ENCODE measurements at regions not wholly inside any gene's neighbourhood (a gene's known extent, or its start where the extent isn't known, plus 50 kb on each side); places are given as distances from the start of the nearest gene placed in this dataset.

GRCh38 chr11:72491001-72491400, 56.7 kb upstream of the CLPB start:
- TF ChIP-seq, protein P1, sequence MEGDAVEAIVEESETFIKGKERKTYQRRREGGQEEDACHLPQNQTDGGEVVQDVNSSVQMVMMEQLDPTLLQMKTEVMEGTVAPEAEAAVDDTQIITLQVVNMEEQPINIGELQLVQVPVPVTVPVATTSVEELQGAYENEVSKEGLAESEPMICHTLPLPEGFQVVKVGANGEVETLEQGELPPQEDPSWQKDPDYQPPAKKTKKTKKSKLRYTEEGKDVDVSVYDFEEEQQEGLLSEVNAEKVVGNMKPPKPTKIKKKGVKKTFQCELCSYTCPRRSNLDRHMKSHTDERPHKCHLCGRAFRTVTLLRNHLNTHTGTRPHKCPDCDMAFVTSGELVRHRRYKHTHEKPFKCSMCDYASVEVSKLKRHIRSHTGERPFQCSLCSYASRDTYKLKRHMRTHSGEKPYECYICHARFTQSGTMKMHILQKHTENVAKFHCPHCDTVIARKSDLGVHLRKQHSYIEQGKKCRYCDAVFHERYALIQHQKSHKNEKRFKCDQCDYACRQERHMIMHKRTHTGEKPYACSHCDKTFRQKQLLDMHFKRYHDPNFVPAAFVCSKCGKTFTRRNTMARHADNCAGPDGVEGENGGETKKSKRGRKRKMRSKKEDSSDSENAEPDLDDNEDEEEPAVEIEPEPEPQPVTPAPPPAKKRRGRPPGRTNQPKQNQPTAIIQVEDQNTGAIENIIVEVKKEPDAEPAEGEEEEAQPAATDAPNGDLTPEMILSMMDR (IDR thresholded peaks at IDR 0.05 in 4 of 5, conservative IDR thresholded peaks at IDR 0.05 in 1 of 5): no peak
- no peak for TF ChIP-seq POLR2A (IDR thresholded peaks at IDR 0.05)
